Testis (tissue), 2 donors: ENCODE measurements at regions not wholly inside any gene's neighbourhood (a gene's known extent, or its start where the extent isn't known, plus 50 kb on each side); places are given as distances from the start of the nearest gene placed in this dataset.

Experiments used
- DNase-seq: peaks from one replicate; pipeline ENCODE4 v3.0.0-alpha.2; 2019
- H3K27ac ChIP-seq, 2 donors: fragments of 200-600 bp; sonication (generic); one replicate each; pipeline ENCODE4 v1.5.1; 2019
- H3K27me3 ChIP-seq: fragments of 200-600 bp; sonication (generic); one replicate; pipeline ENCODE4 v1.5.1; 2019
- H3K36me3 ChIP-seq: fragments of 200-600 bp; sonication (generic); one replicate; pipeline ENCODE4 v1.5.1; 2017; ENCODE audit warnings: low read depth; ENCODE audit errors: missing control alignments
- H3K4me1 ChIP-seq: fragments of 200-600 bp; sonication (generic); one replicate; pipeline ENCODE4 v1.5.1; 2019
- H3K4me3 ChIP-seq, 2 donors: fragments of 200-600 bp; sonication (generic); one replicate each; pipeline ENCODE4 v1.5.1; 2017 to 2019
- H3K9me3 ChIP-seq: fragments of 200-600 bp; sonication (generic); one replicate; pipeline ENCODE4 v1.5.1; 2017
- CTCF ChIP-seq, 3 experiments: fragments of 450-650 bp in 2 of 3; fragments of 200-600 bp in 1 of 3; sonication (generic) in 1 of 3; IDR thresholded peaks; one replicate each; pipeline ENCODE4 v1.5.1; 2016 to 2019; ENCODE audit warnings: antibody characterized with exemption in 3 of 3, mild to moderate bottlenecking in 2 of 3, moderate library complexity in 1 of 3
- POLR2A ChIP-seq: fragments of 450-650 bp; IDR thresholded peaks from one replicate; pipeline ENCODE4 v1.6.1; 2017; ENCODE audit warnings: antibody characterized with exemption, mild to moderate bottlenecking, moderate library complexity
- WGBS, 2 donors: methylation state at CpG; one replicate each; pipeline ENCODE4 v1.1.5; 2018; 5-methylcytosine and 5-hydroxymethylcytosine counted together
- intact Hi-C: fragments of 100-400 bp; cut with DNase I; formaldehyde crosslinking; loops from one replicate; pipeline ENCODE4 v1.15.1; 2023; ENCODE audit warnings: low total_unique reads

- Histone ChIP-seq H3K27ac (no peak overlapping the region), H3K4me3 (no peak overlapping the region), H3K4me1 (no peaks in the 10 kb centered on the region), H3K27me3 (no peaks in the 10 kb centered on the region), H3K36me3 (no peaks in the 10 kb centered on the region), H3K9me3 (no peaks in the 10 kb centered on the region)
- 88% methylated on average over 3 of the region's 3 CpGs for whole genome bisulfite sequencing, 2 donors
- intact Hi-C loops = no loop called here
- DNase-seq = no peak
- TF ChIP-seq CTCF (IDR thresholded peaks at IDR 0.05) = no peak
- no peak for TF ChIP-seq POLR2A
Measured at GRCh38 chr17:13321951-13322701, 279.6 kb downstream of the HS3ST3A1 start.

- 54 to 73% methylated on average over 5 of the region's 5 CpGs for WGBS, 2 donors
- Histone ChIP-seq H3K27me3 (no peaks in the 10 kb centered on the region), H3K9me3 (no peaks in the 10 kb centered on the region), H3K36me3 (no peaks in the 10 kb centered on the region), H3K27ac (no peak overlapping the region), H3K4me3 (no peak overlapping the region), H3K4me1 (no peaks in the 10 kb centered on the region)
- intact Hi-C loops = no loop called here
- no peak for DNase-seq
- TF ChIP-seq POLR2A (no peak), CTCF (IDR thresholded peaks at IDR 0.05) (no peak)
Measured at GRCh38 chr17:13320046-13320785, 281.5 kb downstream of the HS3ST3A1 start.

GRCh38 chr17:13316657-13317056 is 285.1 kb downstream of the HS3ST3A1 start:
- 59 to 78% methylated on average over 1 of the region's 1 CpG for WGBS, 2 donors
- H3K27me3 ChIP-seq = no peaks in the 10 kb centered on the region

GRCh38 chr17:13311306-13311705 is 290.4 kb downstream of the HS3ST3A1 start:
- no peak overlapping the region for H3K4me3 ChIP-seq
- intact Hi-C loops = no loop called here
- WGBS, 2 donors = 65 to 74% methylated on average over 1 of the region's 1 CpG
- DNase-seq = no peak
- TF ChIP-seq POLR2A (no peak), CTCF (IDR thresholded peaks at IDR 0.05) (no peak)
- no peaks in the 10 kb centered on the region for H3K36me3 ChIP-seq
- no peaks in the 10 kb centered on the region for H3K27me3 ChIP-seq
- H3K27ac ChIP-seq = no peak overlapping the region
- H3K4me1 ChIP-seq = no peaks in the 10 kb centered on the region
- no peaks in the 10 kb centered on the region for H3K9me3 ChIP-seq

More at GRCh38 chr17:13316657-13317056, 285.1 kb downstream of the HS3ST3A1 start:
- Histone ChIP-seq H3K36me3 (no peaks in the 10 kb centered on the region), H3K9me3 (no peaks in the 10 kb centered on the region), H3K27ac (no peak overlapping the region), H3K4me1 (no peaks in the 10 kb centered on the region), H3K4me3 (no peak overlapping the region)
- TF ChIP-seq CTCF (IDR thresholded peaks at IDR 0.05) = no peak
- TF ChIP-seq POLR2A = no peak
- no peak for DNase-seq
- intact Hi-C loops = no loop called here
